RWPE1 (cell line): ENCODE measurements at regions not wholly inside any gene's neighbourhood (a gene's known extent, or its start where the extent isn't known, plus 50 kb on each side); places are given as distances from the start of the nearest gene placed in this dataset.

Experiments used
- CTCF ChIA-PET: fragments of 350-600 bp; sonication (Branson Sonifier 250); formaldehyde crosslinking; extraction: SDS; loops from one replicate; lab custom pipeline; 2021; lab: Yijun Ruan, JAX
- POLR2A ChIA-PET: fragments of 400-600 bp; formaldehyde crosslinking; extraction: SDS; loops from one replicate; lab custom pipeline; 2020; ENCODE audit warnings: antibody characterized with exemption; ENCODE audit not compliant: low non-redundant PET; lab: Yijun Ruan, JAX
- DNase-seq: peaks from one replicate; pipeline ENCODE4 v3.0.0; 2012; ENCODE audit warnings: low spot score
- H3K27ac ChIP-seq: fragments of 450-650 bp; 2 replicates; pipeline ENCODE4 v1.5.1; 2017
- TF ChIP-seq, protein P1 (sequence below): fragments of 450-650 bp; conservative IDR thresholded peaks from 2 replicates; pipeline ENCODE4 v1.5.1; 2017; ENCODE audit warnings: low read depth, mild to moderate bottlenecking

DNA sequence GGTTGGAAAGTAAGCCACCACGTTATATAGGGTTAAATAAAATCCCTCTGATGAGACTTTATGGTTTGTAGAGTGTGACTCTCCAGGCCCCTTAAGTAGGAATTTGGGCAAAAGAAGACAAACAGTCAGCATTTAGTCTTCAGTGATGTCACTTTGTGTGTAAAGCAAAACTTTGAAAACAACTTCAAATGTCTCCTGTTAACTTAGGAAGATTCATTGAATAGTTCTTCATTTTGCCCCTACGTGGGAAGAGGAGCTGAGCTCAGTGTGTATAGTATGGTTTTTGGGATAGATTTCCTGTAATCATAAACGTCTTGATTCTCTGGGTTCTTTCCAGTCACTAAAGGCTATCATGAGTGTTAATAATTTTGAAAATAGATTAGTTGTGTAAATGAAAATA, 101.3 kb downstream of the GADD45G start:
- TF ChIP-seq, protein P1, sequence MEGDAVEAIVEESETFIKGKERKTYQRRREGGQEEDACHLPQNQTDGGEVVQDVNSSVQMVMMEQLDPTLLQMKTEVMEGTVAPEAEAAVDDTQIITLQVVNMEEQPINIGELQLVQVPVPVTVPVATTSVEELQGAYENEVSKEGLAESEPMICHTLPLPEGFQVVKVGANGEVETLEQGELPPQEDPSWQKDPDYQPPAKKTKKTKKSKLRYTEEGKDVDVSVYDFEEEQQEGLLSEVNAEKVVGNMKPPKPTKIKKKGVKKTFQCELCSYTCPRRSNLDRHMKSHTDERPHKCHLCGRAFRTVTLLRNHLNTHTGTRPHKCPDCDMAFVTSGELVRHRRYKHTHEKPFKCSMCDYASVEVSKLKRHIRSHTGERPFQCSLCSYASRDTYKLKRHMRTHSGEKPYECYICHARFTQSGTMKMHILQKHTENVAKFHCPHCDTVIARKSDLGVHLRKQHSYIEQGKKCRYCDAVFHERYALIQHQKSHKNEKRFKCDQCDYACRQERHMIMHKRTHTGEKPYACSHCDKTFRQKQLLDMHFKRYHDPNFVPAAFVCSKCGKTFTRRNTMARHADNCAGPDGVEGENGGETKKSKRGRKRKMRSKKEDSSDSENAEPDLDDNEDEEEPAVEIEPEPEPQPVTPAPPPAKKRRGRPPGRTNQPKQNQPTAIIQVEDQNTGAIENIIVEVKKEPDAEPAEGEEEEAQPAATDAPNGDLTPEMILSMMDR, result no peak
- ChIA-PET CTCF (no interaction called here), POLR2A (no interaction called here)
- DNase-seq, result no peak
- H3K27ac ChIP-seq, result no peak overlapping the region

DNA sequence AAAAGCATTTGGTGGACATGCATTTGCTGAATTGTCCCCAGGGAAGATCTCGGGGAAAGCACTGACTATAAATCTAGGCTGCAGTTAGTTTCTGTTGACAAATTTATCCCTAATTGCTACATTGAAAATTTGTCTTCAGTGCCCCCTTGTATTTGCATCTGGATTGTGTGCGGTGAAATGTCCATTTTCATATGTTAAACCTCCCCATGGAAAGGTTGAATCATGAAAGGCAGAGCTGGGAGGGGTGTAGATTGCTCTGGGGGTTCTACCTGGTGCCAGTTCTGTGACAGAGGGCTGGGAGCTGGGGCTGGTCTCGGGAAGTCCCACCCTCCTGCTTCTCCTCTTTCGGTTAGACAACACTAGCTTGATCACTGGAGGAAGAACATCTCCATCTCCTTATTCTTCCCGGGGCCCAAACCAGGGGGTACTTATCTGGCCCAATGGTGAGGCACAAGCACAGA, 101.9 kb downstream of the GADD45G start:
- ChIA-PET POLR2A (no interaction called here), CTCF (no interaction called here)
- H3K27ac ChIP-seq, result no peak overlapping the region
- TF ChIP-seq, protein P1, result no peak
- no peak for DNase-seq

DNA sequence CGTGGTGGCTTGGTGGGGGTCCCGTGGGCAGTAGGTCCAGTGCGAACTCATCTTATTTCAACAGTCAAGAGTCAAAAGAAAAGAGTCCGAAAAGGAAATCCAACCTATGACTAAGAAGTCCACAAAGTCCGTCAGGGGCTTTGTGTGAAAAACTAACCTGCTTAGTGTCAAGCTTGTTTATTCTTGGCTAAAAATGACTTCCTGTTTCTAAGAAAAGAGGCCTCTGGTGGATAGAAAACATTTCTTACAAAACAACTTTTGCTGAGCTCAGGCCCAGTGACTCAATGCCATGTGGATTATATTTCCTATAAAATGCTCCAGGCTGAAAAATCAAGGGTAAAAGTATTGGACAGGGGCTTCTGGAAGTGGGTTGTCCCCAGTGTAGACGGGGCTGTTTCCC, 105.9 kb downstream of the GADD45G start:
- ChIA-PET POLR2A (no interaction called here), CTCF (interaction anchor here (0.7 to 1.4 kb wide), 2 partner anchors 8 to 25 kb away, joined by 3 to 4 read pairs; no protein-coding TSS in a partner anchor)

DNA sequence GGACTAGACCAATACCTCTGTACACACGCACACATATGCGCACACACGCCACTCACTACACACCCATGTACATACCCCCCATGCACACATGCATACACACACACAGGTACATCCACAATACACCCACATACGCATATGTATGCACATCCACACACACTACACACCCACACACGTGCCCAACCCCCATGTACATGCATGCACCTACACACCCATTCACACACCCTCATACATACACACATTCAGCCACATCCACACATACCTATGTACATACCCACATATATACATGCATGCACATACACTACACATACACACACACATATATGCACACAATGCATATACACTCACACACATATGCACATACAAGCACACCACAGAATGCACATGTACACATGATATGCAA, 107.1 kb downstream of the GADD45G start:
- H3K27ac ChIP-seq, result no peak overlapping the region
- DNase-seq, result no peak
- ChIA-PET POLR2A (no interaction called here), CTCF (no interaction called here)
- TF ChIP-seq, protein P1, result no peak

More for the DNA sequence above, 105.9 kb downstream of the GADD45G start:
- TF ChIP-seq, protein P1, result no peak
- no peak overlapping the region for H3K27ac ChIP-seq
- no peak for DNase-seq

DNA sequence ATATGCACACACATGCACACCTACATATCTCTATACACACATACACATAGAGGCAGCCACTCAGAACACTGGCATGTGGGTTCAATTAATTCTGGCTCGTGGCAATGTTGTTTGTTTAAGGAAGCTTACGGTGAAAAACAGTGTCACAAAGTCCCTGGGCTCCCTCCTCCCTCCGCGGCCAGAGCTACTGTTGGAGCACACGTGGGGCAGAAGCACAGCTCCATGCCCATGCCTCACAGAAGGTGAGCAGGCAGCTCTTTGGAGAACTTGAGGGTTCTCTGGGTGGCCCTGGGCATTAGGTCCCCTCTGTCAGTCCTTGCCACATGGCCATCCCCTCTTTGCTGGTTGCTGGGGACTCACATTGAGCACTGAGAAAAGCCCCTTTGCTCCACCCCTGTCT, 107.5 kb downstream of the GADD45G start:
- TF ChIP-seq, protein P1, result no peak
- POLR2A ChIA-PET, result no interaction called here
- CTCF ChIA-PET, result no interaction called here
- no peak overlapping the region for H3K27ac ChIP-seq
- DNase-seq, result no peak

DNA sequence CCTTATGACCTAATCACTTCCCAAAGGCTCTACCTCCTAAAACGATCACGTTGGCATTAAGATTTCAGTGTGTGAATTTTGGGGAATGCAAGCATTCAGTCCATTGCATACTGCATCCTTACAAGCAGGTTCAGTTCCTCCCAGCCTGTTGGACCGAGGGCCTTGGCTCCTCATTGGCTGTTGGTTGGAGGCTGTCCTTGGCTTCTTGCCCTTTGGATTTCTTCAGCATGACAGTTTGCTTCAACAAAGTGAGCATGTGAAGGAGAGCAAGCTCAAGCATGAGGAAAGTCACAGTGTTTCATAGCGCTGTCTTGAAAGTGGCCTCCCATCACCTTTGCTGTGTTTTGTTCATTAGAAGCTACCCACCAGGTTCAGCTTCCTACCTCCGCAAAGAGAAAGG, 109.5 kb downstream of the GADD45G start:
- POLR2A ChIA-PET, result no interaction called here
- DNase-seq, result peak; percentile 20
- TF ChIP-seq, protein P1, result no peak
- CTCF ChIA-PET, result interaction anchor here (0.8 kb wide), 1 partner anchor 299 kb away, joined by 3 read pairs; no protein-coding TSS in a partner anchor
- no peak overlapping the region for H3K27ac ChIP-seq
